Caco-2 (cell line): ENCODE measurements at regions not wholly inside any gene's neighbourhood (a gene's known extent, or its start where the extent isn't known, plus 50 kb on each side); places are given as distances from the start of the nearest gene placed in this dataset.

ENCODE experiments used
- BruUV-seq: library from RNA; stranded (reverse); fragments of 400-500 nt; replicated peaks from 2 replicates; lab custom pipeline; 2021; lab: Mats Ljungman, UMichigan
- CTCF ChIA-PET: fragments of 300-600 bp; sonication (Branson Sonifier 250); formaldehyde crosslinking; loops from one replicate; lab custom pipeline; 2022; ENCODE audit warnings: antibody characterized with exemption; lab: Charles Lee
- POLR2A ChIA-PET: fragments of 300-600 bp; sonication (Branson Sonifier 250); formaldehyde crosslinking; loops from one replicate; lab custom pipeline; 2022; ENCODE audit warnings: antibody characterized with exemption; lab: Charles Lee
- DNase-seq, 2 experiments: peaks; one replicate each; pipeline versions ENCODE4 v3.0.0 to v3.0.0-alpha.2; 2020 to 2022
- H3K27me3 ChIP-seq: replicated peaks from 2 replicates; pipeline ENCODE4 v1.6.0; 2011; ENCODE audit warnings: low read length; ENCODE audit not compliant: control insufficient read depth, insufficient read depth
- H3K36me3 ChIP-seq: 2 replicates; pipeline ENCODE4 v1.5.1; 2011; ENCODE audit warnings: low read length; ENCODE audit not compliant: control insufficient read depth, insufficient read depth
- H3K4me1 ChIP-seq: fragments of 250-450 bp; sonication (Bioruptor Pico); 2 replicates; pipeline ENCODE4 v1.5.1; 2020; ENCODE audit warnings: mild to moderate bottlenecking
- H3K4me3 ChIP-seq: 2 replicates; pipeline ENCODE4 v1.5.1; 2011; ENCODE audit warnings: low read depth, mild to moderate bottlenecking, control low read depth, low read length
- H3K9me3 ChIP-seq: fragments of 250-450 bp; sonication (Bioruptor Pico); 2 replicates; pipeline ENCODE4 v1.5.1; 2020; ENCODE audit warnings: mild to moderate bottlenecking, moderate library complexity
- H3K27ac Mint-ChIP-seq: one replicate; pipeline ENCODE4 v1.8.0; 2022; ENCODE audit warnings: mixed read lengths; ENCODE audit not compliant: unreplicated experiment
- H3K27me3 Mint-ChIP-seq: one replicate; pipeline ENCODE4 v1.8.0; 2022; ENCODE audit warnings: mixed read lengths; ENCODE audit not compliant: insufficient read depth, unreplicated experiment
- H3K36me3 Mint-ChIP-seq: one replicate; pipeline ENCODE4 v1.8.0; 2022; ENCODE audit warnings: mild to moderate bottlenecking, mixed read lengths; ENCODE audit not compliant: insufficient read depth, unreplicated experiment
- H3K4me1 Mint-ChIP-seq: one replicate; pipeline ENCODE4 v1.8.0; 2022; ENCODE audit warnings: low read depth, mixed read lengths; ENCODE audit not compliant: unreplicated experiment
- H3K4me3 Mint-ChIP-seq: one replicate; pipeline ENCODE4 v1.8.0; 2022; ENCODE audit warnings: mild to moderate bottlenecking, moderate library complexity, mixed read lengths; ENCODE audit not compliant: unreplicated experiment
- H3K9me3 Mint-ChIP-seq: one replicate; pipeline ENCODE4 v1.8.0; 2022; ENCODE audit warnings: mixed read lengths; ENCODE audit not compliant: unreplicated experiment
- intact Hi-C: fragments of 100-400 bp; cut with micrococcal nuclease; formaldehyde crosslinking; loops from one replicate; pipeline ENCODE4 v1.10.0; 2022; ENCODE audit not compliant: unreplicated experiment
- TF ChIP-seq, protein P1 (sequence below), 2 experiments: fragments of 200-600 bp in 1 of 2; IDR thresholded peaks; 1 replicate in 1 of 2; 2 replicates in 1 of 2; pipeline versions ENCODE4 v1.5.1 to v1.8.0; 2011 to 2022; ENCODE audit warnings: antibody characterized with exemption in 1 of 2, control low read depth in 1 of 2, inconsistent platforms in 1 of 2, low read depth in 1 of 2, low read length in 1 of 2, mild to moderate bottlenecking in 1 of 2, moderate library complexity in 1 of 2; ENCODE audit not compliant: insufficient read depth in 1 of 2, severe bottlenecking in 1 of 2, unreplicated experiment in 1 of 2

DNA sequence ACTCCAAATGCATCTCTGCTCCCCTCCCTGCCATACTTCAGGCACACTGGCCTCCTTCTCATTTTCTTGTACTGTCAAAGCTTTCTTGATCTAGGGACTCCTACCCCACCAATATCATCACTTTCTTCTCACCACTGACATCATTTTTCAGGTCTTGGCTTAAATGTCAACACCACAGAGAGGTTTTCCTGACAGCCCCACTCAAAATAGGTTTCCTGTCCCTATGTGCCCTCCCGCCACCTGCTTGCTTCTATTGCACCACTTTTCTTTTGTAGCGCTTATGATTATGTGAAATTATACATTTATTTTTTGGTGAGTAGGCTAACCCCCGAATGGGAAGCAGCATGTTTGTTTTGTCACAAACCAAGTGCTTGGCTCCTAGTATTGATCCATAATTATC, 164.6 kb downstream of the NDFIP2 start:
- intact Hi-C loops: no loop called here
- ChIA-PET CTCF (interaction anchor here (0.6 to 0.7 kb wide), 2 partner anchors 21 to 31 kb away, joined by 3 to 4 read pairs; no protein-coding TSS in a partner anchor), POLR2A (no interaction called here)
- Mint-ChIP-seq H3K9me3 (no peaks in the 10 kb centered on the region), H3K36me3 (no peaks in the 10 kb centered on the region), H3K4me1 (peaks cover 7% of the 10 kb centered on the region), H3K4me3 (no peak overlapping the region), H3K27ac (no peak overlapping the region), H3K27me3 (peaks cover 2% of the 10 kb centered on the region)
- Histone ChIP-seq H3K9me3 (no peaks in the 10 kb centered on the region), H3K4me3 (no peak overlapping the region), H3K36me3 (no peaks in the 10 kb centered on the region), H3K4me1 (no peaks in the 10 kb centered on the region), H3K27me3 (no peaks in the 10 kb centered on the region)
- BruUV-seq: no TSS peak
- TF ChIP-seq, protein P1, sequence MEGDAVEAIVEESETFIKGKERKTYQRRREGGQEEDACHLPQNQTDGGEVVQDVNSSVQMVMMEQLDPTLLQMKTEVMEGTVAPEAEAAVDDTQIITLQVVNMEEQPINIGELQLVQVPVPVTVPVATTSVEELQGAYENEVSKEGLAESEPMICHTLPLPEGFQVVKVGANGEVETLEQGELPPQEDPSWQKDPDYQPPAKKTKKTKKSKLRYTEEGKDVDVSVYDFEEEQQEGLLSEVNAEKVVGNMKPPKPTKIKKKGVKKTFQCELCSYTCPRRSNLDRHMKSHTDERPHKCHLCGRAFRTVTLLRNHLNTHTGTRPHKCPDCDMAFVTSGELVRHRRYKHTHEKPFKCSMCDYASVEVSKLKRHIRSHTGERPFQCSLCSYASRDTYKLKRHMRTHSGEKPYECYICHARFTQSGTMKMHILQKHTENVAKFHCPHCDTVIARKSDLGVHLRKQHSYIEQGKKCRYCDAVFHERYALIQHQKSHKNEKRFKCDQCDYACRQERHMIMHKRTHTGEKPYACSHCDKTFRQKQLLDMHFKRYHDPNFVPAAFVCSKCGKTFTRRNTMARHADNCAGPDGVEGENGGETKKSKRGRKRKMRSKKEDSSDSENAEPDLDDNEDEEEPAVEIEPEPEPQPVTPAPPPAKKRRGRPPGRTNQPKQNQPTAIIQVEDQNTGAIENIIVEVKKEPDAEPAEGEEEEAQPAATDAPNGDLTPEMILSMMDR (IDR thresholded peaks at IDR 0.05; ENCODE audit: insufficient read depth in 1 of 2, low read depth in 1 of 2, low read length in 1 of 2, severe bottlenecking in 1 of 2, unreplicated experiment in 1 of 2): no peak
- DNase-seq: no peak

DNA sequence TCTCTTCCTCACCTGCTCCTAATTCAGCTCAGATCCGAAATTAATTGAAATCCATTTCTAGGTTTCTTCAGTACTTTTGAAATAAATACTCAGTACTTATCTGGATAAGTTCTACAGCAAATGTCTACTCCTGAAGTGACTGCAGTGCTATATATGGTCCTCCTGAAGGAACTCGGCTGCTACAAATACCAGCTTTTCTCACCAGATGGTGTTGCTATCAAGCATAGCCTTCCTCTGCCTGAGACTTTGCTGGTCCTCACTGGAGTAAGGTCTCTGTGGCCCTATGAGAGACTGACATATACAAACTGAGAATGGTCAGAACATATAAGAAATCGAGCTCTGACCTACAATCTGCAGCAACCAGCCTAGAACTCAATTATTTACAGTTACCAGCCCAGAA, 161.6 kb downstream of the NDFIP2 start:
- no peak overlapping the region for H3K27ac Mint-ChIP-seq
- intact Hi-C loops: no loop called here
- no peaks in the 10 kb centered on the region for H3K9me3 ChIP-seq
- CTCF ChIA-PET: interaction anchor here (1.9 kb wide), 1 partner anchor 34 kb away, joined by 4 read pairs; no protein-coding TSS in a partner anchor
- no peak overlapping the region for H3K4me3 ChIP-seq
- H3K27me3 Mint-ChIP-seq: no peaks in the 10 kb centered on the region
- H3K36me3 Mint-ChIP-seq: no peaks in the 10 kb centered on the region
- no TSS peak for BruUV-seq
- POLR2A ChIA-PET: interaction anchor here (0.5 kb wide), 1 partner anchor 162 kb away, joined by 3 read pairs; the partner anchor contains the start of gene NDFIP2
- H3K4me1 Mint-ChIP-seq: peaks cover 16% of the 10 kb centered on the region
- DNase-seq: no peak
- no peak overlapping the region for H3K4me3 Mint-ChIP-seq
- TF ChIP-seq, protein P1 (IDR thresholded peaks at IDR 0.05; ENCODE audit: insufficient read depth in 1 of 2, low read depth in 1 of 2, low read length in 1 of 2, severe bottlenecking in 1 of 2, unreplicated experiment in 1 of 2): no peak
- no peaks in the 10 kb centered on the region for H3K27me3 ChIP-seq
- H3K36me3 ChIP-seq: no peaks in the 10 kb centered on the region
- H3K9me3 Mint-ChIP-seq: no peaks in the 10 kb centered on the region
- H3K4me1 ChIP-seq: 0 out of 2 replicates have a peak, but pooled peaks cover 3% of the 10 kb centered on the region

DNA sequence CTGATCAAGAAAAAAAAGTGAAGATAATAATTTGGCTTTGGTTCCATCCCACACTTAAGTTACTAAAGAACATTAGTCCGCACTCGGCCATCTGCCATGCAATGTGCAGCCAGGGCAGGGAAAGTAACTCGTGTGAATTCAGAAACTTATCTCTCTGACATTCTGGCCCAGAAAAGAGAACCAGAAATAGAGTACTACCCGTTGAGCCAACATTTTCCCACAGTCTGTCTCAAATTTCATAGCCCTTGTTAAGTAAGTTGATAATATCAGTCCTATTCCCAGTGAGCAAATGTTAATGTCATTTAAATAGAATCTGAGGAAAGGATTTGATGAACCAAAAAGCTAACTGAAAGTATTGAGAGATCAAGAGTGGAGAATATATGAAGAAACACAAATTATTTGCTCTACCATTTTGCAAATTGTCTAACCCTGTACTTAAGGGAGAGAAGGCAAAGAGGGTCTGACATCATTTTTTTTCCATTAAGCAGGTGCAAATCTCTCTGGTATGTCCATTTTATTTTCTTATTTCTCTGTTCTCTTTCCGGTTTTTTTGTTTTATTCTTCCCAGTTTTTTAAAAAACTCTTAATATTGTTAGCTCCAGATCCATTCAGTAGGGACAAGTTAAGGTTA, 156.3 kb downstream of the NDFIP2 start:
- no peak overlapping the region for H3K27ac Mint-ChIP-seq
- Histone ChIP-seq H3K27me3 (no peaks in the 10 kb centered on the region), H3K9me3 (no peaks in the 10 kb centered on the region), H3K4me3 (no peak overlapping the region), H3K4me1 (0 out of 2 replicates have a peak, but pooled peaks cover 3% of the 10 kb centered on the region), H3K36me3 (no peaks in the 10 kb centered on the region)
- ChIA-PET POLR2A (no interaction called here), CTCF (interaction anchor here (1.0 kb wide), 1 partner anchor 39 kb away, joined by 3 read pairs; no protein-coding TSS in a partner anchor)
- H3K27me3 Mint-ChIP-seq: peaks cover 1% of the 10 kb centered on the region
- intact Hi-C loops: no loop called here
- peaks cover 9% of the 10 kb centered on the region for H3K4me1 Mint-ChIP-seq
- no peak overlapping the region for H3K4me3 Mint-ChIP-seq
- H3K36me3 Mint-ChIP-seq: no peaks in the 10 kb centered on the region
- H3K9me3 Mint-ChIP-seq: no peaks in the 10 kb centered on the region
- no TSS peak for BruUV-seq
- TF ChIP-seq, protein P1 (IDR thresholded peaks at IDR 0.05; ENCODE audit: insufficient read depth in 1 of 2, low read depth in 1 of 2, low read length in 1 of 2, severe bottlenecking in 1 of 2, unreplicated experiment in 1 of 2): no peak
- DNase-seq: no peak
